HepG2 (cell line): ENCODE measurements at regions not wholly inside any gene's neighbourhood (a gene's known extent, or its start where the extent isn't known, plus 50 kb on each side); places are given as distances from the start of the nearest gene placed in this dataset.

ENCODE experiments used
- ELF1 ChIP-seq: sonication (generic); formaldehyde crosslinking; IDR thresholded peaks from 2 replicates; pipeline ENCODE4 v1.4.0; 2020; ENCODE audit warnings: missing genetic modification reagents
- HMG20A ChIP-seq: IDR thresholded peaks from 2 replicates; pipeline ENCODE4 v1.6.1; 2016; ENCODE audit warnings: borderline replicate concordance
- HNF4A ChIP-seq: sonication (generic); formaldehyde crosslinking; IDR thresholded peaks from 2 replicates; pipeline ENCODE4 v1.4.0; 2020; ENCODE audit warnings: missing genetic modification reagents
- KLF9 ChIP-seq: IDR thresholded peaks from 2 replicates; pipeline ENCODE4 v1.6.1; 2016; ENCODE audit warnings: low read depth
- MED1 ChIP-seq: sonication (generic); formaldehyde crosslinking; IDR thresholded peaks from 2 replicates; pipeline ENCODE4 v1.4.0; 2020; ENCODE audit warnings: missing genetic modification reagents
- PHF20 ChIP-seq: sonication (generic); formaldehyde crosslinking; IDR thresholded peaks from 2 replicates; pipeline ENCODE4 v1.5.0; 2020; ENCODE audit warnings: mild to moderate bottlenecking, missing genetic modification reagents
- SOX13 ChIP-seq, 3 experiments: fragments of 450-650 bp in 1 of 3; sonication (generic) in 1 of 3; formaldehyde crosslinking in 1 of 3; IDR thresholded peaks in 2 of 3; conservative IDR thresholded peaks in 1 of 3; 2 replicates each; pipeline versions ENCODE4 v1.5.0 to v1.6.1; 2016 to 2020; ENCODE audit warnings: antibody characterized with exemption in 1 of 3, mild to moderate bottlenecking in 1 of 3, missing compliant biosample characterization in 1 of 3, missing genetic modification reagents in 1 of 3, moderate library complexity in 1 of 3
- SP5 ChIP-seq: IDR thresholded peaks from 2 replicates; pipeline ENCODE4 v1.6.1; 2016; ENCODE audit warnings: low read depth, borderline replicate concordance
- ZMYM3 ChIP-seq: sonication (generic); formaldehyde crosslinking; IDR thresholded peaks from 2 replicates; pipeline ENCODE4 v1.5.1; 2020; ENCODE audit warnings: mild to moderate bottlenecking, missing genetic modification reagents
- ZNF292 ChIP-seq: sonication (generic); formaldehyde crosslinking; IDR thresholded peaks from 2 replicates; pipeline ENCODE4 v1.8.1; 2022; ENCODE audit warnings: mild to moderate bottlenecking, low read depth, missing genetic modification reagents, borderline replicate concordance
- ZNF598 ChIP-seq: sonication (generic); formaldehyde crosslinking; IDR thresholded peaks from 2 replicates; pipeline ENCODE4 v1.5.1; 2020; ENCODE audit warnings: mild to moderate bottlenecking, missing genetic modification reagents, borderline replicate concordance
- ZNF773 ChIP-seq: sonication (generic); formaldehyde crosslinking; IDR thresholded peaks from 2 replicates; pipeline ENCODE4 v1.4.0; 2020; ENCODE audit warnings: missing genetic modification reagents, borderline replicate concordance
- ZNF788 ChIP-seq: sonication (generic); formaldehyde crosslinking; IDR thresholded peaks from 2 replicates; pipeline ENCODE4 v1.5.0; 2020; ENCODE audit warnings: mild to moderate bottlenecking, missing genetic modification reagents, borderline replicate concordance
- ZNF839 ChIP-seq: sonication (generic); formaldehyde crosslinking; IDR thresholded peaks from 2 replicates; pipeline ENCODE4 v1.4.0; 2020; ENCODE audit warnings: missing genetic modification reagents, mild to moderate bottlenecking, borderline replicate concordance
- TF ChIP-seq, protein P1 (sequence below): sonication (generic); formaldehyde crosslinking; conservative IDR thresholded peaks from 2 replicates; pipeline ENCODE4 v1.4.0; 2020; ENCODE audit warnings: mild to moderate bottlenecking, missing genetic modification reagents, moderate library complexity
- TF ChIP-seq, protein P2 (sequence below): sonication (generic); IDR thresholded peaks from 2 replicates; pipeline ENCODE4 v1.6.1; 2016; ENCODE audit warnings: low read depth, borderline replicate concordance
- TF ChIP-seq, protein P3 (sequence below), 2 experiments: sonication (generic) in 1 of 2; formaldehyde crosslinking in 1 of 2; IDR thresholded peaks; 2 replicates each; pipeline versions ENCODE4 v1.4.0 to v1.6.1; 2016 to 2020; ENCODE audit warnings: borderline replicate concordance in 1 of 2, low read depth in 1 of 2, mild to moderate bottlenecking in 1 of 2, missing genetic modification reagents in 1 of 2
- TF ChIP-seq, protein P4 (sequence below): sonication (generic); formaldehyde crosslinking; IDR thresholded peaks from 2 replicates; pipeline ENCODE4 v1.9.0; 2022; ENCODE audit warnings: low read depth, missing genetic modification reagents

DNA sequence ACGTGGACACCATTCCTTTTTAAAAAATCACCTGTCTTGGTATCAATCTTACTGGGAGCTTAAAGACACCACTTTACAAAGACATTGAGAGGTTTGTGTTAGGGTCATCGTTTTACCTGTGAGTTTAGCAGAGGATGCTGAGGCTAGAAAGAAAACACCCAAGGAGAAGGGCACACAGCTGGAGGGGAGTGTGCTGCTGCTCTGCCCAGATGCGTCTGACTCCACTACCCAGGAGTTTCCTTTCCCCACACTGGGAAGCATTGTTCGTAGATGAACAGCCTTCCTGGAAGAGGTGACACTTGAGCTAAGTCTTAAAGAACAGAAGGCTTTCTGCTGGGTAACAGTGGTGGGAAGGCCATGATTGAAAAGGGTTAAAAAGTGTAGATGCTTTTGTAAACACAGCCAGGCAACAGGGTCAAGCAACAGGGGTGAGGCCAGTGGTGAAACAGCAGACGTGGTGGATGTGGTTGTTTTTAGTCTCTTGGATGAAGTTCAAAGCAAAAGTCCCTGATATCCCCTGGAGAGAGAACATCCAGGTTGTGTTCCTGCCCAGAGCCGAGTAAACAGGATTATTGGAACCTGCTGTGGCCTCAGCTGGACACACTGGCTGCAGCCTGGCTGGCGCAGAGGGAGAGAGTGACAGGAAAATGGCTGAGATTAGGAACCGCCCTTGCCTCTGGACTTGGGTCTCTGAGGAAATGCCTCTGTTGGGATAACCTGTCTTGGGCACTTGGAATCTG is 198.6 kb upstream of the JUN start (continued):
- TF ChIP-seq, protein P1, sequence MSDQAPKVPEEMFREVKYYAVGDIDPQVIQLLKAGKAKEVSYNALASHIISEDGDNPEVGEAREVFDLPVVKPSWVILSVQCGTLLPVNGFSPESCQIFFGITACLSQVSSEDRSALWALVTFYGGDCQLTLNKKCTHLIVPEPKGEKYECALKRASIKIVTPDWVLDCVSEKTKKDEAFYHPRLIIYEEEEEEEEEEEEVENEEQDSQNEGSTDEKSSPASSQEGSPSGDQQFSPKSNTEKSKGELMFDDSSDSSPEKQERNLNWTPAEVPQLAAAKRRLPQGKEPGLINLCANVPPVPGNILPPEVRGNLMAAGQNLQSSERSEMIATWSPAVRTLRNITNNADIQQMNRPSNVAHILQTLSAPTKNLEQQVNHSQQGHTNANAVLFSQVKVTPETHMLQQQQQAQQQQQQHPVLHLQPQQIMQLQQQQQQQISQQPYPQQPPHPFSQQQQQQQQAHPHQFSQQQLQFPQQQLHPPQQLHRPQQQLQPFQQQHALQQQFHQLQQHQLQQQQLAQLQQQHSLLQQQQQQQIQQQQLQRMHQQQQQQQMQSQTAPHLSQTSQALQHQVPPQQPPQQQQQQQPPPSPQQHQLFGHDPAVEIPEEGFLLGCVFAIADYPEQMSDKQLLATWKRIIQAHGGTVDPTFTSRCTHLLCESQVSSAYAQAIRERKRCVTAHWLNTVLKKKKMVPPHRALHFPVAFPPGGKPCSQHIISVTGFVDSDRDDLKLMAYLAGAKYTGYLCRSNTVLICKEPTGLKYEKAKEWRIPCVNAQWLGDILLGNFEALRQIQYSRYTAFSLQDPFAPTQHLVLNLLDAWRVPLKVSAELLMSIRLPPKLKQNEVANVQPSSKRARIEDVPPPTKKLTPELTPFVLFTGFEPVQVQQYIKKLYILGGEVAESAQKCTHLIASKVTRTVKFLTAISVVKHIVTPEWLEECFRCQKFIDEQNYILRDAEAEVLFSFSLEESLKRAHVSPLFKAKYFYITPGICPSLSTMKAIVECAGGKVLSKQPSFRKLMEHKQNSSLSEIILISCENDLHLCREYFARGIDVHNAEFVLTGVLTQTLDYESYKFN (CRISPR knock-in tag) = peak; percentile 67
- TF ChIP-seq SP5 (CRISPR knock-in tag) (no peak), ELF1 (no peak), ZNF788 (CRISPR knock-in tag) (peak; percentile 48; the same call in 1 of the 2 replicates), ZNF292 (CRISPR knock-in tag) (peak; percentile 78; the same call in 1 of the 2 replicates), PHF20 (CRISPR knock-in tag) (no peak), ZNF598 (CRISPR knock-in tag) (0 out of 2 replicates have a peak, but pooled peaks have one; percentile 19), MED1 (CRISPR knock-in tag) (peak; percentile 83), SOX13 (IDR thresholded peaks at IDR 0.05) (no peak), SOX13 (CRISPR knock-in tag; conservative IDR thresholded peaks at IDR 0.05 in 1 of 2, IDR thresholded peaks at IDR 0.05 in 1 of 2) (peak in 1 of 2 experiments; percentile 55; a peak in 2 of 4 replicates), ZMYM3 (0 out of 2 replicates have a peak, but pooled peaks have one; percentile 38), HMG20A (CRISPR knock-in tag) (peak; percentile 43; the same call in 1 of the 2 replicates), KLF9 (no peak), ZNF839 (CRISPR knock-in tag) (no peak), HNF4A (CRISPR knock-in tag) (peak; percentile 25), ZNF773 (CRISPR knock-in tag) (no peak)
- TF ChIP-seq, protein P2, sequence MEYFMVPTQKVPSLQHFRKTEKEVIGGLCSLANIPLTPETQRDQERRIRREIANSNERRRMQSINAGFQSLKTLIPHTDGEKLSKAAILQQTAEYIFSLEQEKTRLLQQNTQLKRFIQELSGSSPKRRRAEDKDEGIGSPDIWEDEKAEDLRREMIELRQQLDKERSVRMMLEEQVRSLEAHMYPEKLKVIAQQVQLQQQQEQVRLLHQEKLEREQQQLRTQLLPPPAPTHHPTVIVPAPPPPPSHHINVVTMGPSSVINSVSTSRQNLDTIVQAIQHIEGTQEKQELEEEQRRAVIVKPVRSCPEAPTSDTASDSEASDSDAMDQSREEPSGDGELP = peak; percentile 83; the same call in 1 of the 2 replicates
- TF ChIP-seq, protein P3, sequence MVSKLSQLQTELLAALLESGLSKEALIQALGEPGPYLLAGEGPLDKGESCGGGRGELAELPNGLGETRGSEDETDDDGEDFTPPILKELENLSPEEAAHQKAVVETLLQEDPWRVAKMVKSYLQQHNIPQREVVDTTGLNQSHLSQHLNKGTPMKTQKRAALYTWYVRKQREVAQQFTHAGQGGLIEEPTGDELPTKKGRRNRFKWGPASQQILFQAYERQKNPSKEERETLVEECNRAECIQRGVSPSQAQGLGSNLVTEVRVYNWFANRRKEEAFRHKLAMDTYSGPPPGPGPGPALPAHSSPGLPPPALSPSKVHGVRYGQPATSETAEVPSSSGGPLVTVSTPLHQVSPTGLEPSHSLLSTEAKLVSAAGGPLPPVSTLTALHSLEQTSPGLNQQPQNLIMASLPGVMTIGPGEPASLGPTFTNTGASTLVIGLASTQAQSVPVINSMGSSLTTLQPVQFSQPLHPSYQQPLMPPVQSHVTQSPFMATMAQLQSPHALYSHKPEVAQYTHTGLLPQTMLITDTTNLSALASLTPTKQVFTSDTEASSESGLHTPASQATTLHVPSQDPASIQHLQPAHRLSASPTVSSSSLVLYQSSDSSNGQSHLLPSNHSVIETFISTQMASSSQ (IDR thresholded peaks at IDR 0.05; ENCODE audit: low read depth) = no peak
- TF ChIP-seq, protein P3 (CRISPR knock-in tag; IDR thresholded peaks at IDR 0.05; ENCODE audit: borderline replicate concordance) = 0 out of 2 replicates have a peak, but pooled peaks have one; percentile 26
- TF ChIP-seq, protein P4, sequence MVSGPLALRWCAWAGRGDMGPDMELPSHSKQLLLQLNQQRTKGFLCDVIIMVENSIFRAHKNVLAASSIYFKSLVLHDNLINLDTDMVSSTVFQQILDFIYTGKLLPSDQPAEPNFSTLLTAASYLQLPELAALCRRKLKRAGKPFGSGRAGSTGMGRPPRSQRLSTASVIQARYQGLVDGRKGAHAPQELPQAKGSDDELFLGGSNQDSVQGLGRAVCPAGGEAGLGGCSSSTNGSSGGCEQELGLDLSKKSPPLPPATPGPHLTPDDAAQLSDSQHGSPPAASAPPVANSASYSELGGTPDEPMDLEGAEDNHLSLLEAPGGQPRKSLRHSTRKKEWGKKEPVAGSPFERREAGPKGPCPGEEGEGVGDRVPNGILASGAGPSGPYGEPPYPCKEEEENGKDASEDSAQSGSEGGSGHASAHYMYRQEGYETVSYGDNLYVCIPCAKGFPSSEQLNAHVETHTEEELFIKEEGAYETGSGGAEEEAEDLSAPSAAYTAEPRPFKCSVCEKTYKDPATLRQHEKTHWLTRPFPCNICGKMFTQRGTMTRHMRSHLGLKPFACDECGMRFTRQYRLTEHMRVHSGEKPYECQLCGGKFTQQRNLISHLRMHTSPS = no peak
